WTC11 (cell line): ENCODE measurements at regions not wholly inside any gene's neighbourhood (a gene's known extent, or its start where the extent isn't known, plus 50 kb on each side); places are given as distances from the start of the nearest gene placed in this dataset.

Experiments used
- GRHL2 ChIP-seq: fragments of 250-450 bp; sonication (Bioruptor Pico); IDR thresholded peaks from 2 replicates; pipeline ENCODE4 v1.8.0; 2022; ENCODE audit warnings: mild to moderate bottlenecking, moderate library complexity; ENCODE audit not compliant: insufficient replicate concordance, severe bottlenecking
- JUN ChIP-seq: sonication (generic); formaldehyde crosslinking; IDR thresholded peaks from 2 replicates; pipeline ENCODE4 v1.8.0; 2023; ENCODE audit warnings: mild to moderate bottlenecking, missing genetic modification reagents
- NR3C1 ChIP-seq: sonication (generic); formaldehyde crosslinking; conservative IDR thresholded peaks from 2 replicates; pipeline ENCODE4 v1.8.1; 2023; ENCODE audit warnings: low read depth, mild to moderate bottlenecking, missing genetic modification reagents
- SMAD3 ChIP-seq: sonication (generic); formaldehyde crosslinking; IDR thresholded peaks from 2 replicates; pipeline ENCODE4 v1.8.0; 2022; ENCODE audit warnings: missing genetic modification reagents, mild to moderate bottlenecking, borderline replicate concordance
- SP1 ChIP-seq: sonication (generic); formaldehyde crosslinking; conservative IDR thresholded peaks from 2 replicates; pipeline ENCODE4 v1.8.1; 2022; ENCODE audit warnings: missing genetic modification reagents
- TEAD1 ChIP-seq: sonication (generic); formaldehyde crosslinking; IDR thresholded peaks from 2 replicates; pipeline ENCODE4 v1.8.0; 2022; ENCODE audit warnings: mild to moderate bottlenecking, missing genetic modification reagents
- USF2 ChIP-seq: sonication (generic); formaldehyde crosslinking; IDR thresholded peaks from 2 replicates; pipeline ENCODE4 v1.8.1; 2023; ENCODE audit warnings: mild to moderate bottlenecking, missing genetic modification reagents, moderate library complexity
- ZNF232 ChIP-seq: sonication (generic); formaldehyde crosslinking; IDR thresholded peaks from 2 replicates; pipeline ENCODE4 v1.8.0; 2022; ENCODE audit warnings: mild to moderate bottlenecking, missing genetic modification reagents
- ZNF263 ChIP-seq: sonication (generic); formaldehyde crosslinking; IDR thresholded peaks from 2 replicates; pipeline ENCODE4 v1.8.1; 2022; ENCODE audit warnings: low read depth, mild to moderate bottlenecking, moderate library complexity, missing genetic modification reagents
- TF ChIP-seq, protein P1 (sequence below): fragments of 200-600 bp; IDR thresholded peaks from 2 replicates; pipeline ENCODE4 v1.8.0; 2022; ENCODE audit warnings: antibody characterized with exemption
- TF ChIP-seq, protein P2 (sequence below): sonication (generic); formaldehyde crosslinking; IDR thresholded peaks from 2 replicates; pipeline ENCODE4 v1.8.1; 2022; ENCODE audit warnings: missing genetic modification reagents, borderline replicate concordance
- TF ChIP-seq, protein P3 (sequence below): sonication (generic); formaldehyde crosslinking; IDR thresholded peaks from 2 replicates; pipeline ENCODE4 v1.8.0; 2023; ENCODE audit warnings: missing genetic modification reagents
- TF ChIP-seq, protein P4 (sequence below): sonication (generic); formaldehyde crosslinking; IDR thresholded peaks from 2 replicates; pipeline ENCODE4 v1.8.0; 2023; ENCODE audit warnings: missing genetic modification reagents, mild to moderate bottlenecking, borderline replicate concordance
- TF ChIP-seq, protein P5 (sequence below): sonication (generic); formaldehyde crosslinking; conservative IDR thresholded peaks from 2 replicates; pipeline ENCODE4 v1.8.1; 2022; ENCODE audit warnings: mild to moderate bottlenecking, missing genetic modification reagents

DNA sequence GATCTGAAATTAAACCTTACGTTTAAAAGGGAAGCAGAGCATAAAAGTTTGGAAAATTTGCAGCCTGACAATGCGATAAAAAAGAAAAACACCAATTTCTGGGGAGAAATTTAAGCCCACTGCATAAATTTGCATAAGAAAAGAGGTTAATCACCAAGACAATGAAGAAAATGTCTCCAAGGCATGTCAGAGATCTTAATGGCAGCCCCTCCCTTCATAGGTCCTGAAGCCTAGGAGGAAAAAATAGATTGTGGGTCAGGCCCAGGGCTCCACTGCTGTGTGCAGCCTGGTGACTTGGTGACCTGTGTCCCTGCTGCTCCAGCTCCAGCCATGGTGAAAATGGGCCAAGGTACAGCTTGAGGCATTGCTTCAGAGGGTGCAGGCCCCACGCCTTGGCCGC, 264.0 kb upstream of the CT83 start:
- TF ChIP-seq SMAD3 (no peak), JUN (no peak), ZNF263 (CRISPR knock-in tag) (no peak), ZNF232 (CRISPR knock-in tag) (no peak), TEAD1 (CRISPR knock-in tag) (no peak), NR3C1 (CRISPR knock-in tag) (no peak), GRHL2 (CRISPR knock-in tag) (no peak), USF2 (CRISPR knock-in tag) (no peak), SP1 (CRISPR knock-in tag) (no peak)
- TF ChIP-seq, protein P1, sequence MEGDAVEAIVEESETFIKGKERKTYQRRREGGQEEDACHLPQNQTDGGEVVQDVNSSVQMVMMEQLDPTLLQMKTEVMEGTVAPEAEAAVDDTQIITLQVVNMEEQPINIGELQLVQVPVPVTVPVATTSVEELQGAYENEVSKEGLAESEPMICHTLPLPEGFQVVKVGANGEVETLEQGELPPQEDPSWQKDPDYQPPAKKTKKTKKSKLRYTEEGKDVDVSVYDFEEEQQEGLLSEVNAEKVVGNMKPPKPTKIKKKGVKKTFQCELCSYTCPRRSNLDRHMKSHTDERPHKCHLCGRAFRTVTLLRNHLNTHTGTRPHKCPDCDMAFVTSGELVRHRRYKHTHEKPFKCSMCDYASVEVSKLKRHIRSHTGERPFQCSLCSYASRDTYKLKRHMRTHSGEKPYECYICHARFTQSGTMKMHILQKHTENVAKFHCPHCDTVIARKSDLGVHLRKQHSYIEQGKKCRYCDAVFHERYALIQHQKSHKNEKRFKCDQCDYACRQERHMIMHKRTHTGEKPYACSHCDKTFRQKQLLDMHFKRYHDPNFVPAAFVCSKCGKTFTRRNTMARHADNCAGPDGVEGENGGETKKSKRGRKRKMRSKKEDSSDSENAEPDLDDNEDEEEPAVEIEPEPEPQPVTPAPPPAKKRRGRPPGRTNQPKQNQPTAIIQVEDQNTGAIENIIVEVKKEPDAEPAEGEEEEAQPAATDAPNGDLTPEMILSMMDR: no peak
- TF ChIP-seq, protein P2, sequence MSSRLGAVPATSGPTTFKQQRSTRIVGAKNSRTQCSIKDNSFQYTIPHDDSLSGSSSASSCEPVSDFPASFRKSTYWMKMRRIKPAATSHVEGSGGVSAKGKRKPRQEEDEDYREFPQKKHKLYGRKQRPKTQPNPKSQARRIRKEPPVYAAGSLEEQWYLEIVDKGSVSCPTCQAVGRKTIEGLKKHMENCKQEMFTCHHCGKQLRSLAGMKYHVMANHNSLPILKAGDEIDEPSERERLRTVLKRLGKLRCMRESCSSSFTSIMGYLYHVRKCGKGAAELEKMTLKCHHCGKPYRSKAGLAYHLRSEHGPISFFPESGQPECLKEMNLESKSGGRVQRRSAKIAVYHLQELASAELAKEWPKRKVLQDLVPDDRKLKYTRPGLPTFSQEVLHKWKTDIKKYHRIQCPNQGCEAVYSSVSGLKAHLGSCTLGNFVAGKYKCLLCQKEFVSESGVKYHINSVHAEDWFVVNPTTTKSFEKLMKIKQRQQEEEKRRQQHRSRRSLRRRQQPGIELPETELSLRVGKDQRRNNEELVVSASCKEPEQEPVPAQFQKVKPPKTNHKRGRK (CRISPR knock-in tag): no peak
- TF ChIP-seq, protein P3, sequence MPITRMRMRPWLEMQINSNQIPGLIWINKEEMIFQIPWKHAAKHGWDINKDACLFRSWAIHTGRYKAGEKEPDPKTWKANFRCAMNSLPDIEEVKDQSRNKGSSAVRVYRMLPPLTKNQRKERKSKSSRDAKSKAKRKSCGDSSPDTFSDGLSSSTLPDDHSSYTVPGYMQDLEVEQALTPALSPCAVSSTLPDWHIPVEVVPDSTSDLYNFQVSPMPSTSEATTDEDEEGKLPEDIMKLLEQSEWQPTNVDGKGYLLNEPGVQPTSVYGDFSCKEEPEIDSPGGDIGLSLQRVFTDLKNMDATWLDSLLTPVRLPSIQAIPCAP (CRISPR knock-in tag): no peak
- TF ChIP-seq, protein P4, sequence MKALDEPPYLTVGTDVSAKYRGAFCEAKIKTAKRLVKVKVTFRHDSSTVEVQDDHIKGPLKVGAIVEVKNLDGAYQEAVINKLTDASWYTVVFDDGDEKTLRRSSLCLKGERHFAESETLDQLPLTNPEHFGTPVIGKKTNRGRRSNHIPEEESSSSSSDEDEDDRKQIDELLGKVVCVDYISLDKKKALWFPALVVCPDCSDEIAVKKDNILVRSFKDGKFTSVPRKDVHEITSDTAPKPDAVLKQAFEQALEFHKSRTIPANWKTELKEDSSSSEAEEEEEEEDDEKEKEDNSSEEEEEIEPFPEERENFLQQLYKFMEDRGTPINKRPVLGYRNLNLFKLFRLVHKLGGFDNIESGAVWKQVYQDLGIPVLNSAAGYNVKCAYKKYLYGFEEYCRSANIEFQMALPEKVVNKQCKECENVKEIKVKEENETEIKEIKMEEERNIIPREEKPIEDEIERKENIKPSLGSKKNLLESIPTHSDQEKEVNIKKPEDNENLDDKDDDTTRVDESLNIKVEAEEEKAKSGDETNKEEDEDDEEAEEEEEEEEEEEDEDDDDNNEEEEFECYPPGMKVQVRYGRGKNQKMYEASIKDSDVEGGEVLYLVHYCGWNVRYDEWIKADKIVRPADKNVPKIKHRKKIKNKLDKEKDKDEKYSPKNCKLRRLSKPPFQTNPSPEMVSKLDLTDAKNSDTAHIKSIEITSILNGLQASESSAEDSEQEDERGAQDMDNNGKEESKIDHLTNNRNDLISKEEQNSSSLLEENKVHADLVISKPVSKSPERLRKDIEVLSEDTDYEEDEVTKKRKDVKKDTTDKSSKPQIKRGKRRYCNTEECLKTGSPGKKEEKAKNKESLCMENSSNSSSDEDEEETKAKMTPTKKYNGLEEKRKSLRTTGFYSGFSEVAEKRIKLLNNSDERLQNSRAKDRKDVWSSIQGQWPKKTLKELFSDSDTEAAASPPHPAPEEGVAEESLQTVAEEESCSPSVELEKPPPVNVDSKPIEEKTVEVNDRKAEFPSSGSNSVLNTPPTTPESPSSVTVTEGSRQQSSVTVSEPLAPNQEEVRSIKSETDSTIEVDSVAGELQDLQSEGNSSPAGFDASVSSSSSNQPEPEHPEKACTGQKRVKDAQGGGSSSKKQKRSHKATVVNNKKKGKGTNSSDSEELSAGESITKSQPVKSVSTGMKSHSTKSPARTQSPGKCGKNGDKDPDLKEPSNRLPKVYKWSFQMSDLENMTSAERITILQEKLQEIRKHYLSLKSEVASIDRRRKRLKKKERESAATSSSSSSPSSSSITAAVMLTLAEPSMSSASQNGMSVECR (CRISPR knock-in tag): no peak
- TF ChIP-seq, protein P5, sequence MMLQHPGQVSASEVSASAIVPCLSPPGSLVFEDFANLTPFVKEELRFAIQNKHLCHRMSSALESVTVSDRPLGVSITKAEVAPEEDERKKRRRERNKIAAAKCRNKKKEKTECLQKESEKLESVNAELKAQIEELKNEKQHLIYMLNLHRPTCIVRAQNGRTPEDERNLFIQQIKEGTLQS: no peak
